ENCODE measurements at regions not wholly inside any gene's neighbourhood (a gene's known extent, or its start where the extent isn't known, plus 50 kb on each side); places are given as distances from the start of the nearest gene placed in this dataset.

DNA sequence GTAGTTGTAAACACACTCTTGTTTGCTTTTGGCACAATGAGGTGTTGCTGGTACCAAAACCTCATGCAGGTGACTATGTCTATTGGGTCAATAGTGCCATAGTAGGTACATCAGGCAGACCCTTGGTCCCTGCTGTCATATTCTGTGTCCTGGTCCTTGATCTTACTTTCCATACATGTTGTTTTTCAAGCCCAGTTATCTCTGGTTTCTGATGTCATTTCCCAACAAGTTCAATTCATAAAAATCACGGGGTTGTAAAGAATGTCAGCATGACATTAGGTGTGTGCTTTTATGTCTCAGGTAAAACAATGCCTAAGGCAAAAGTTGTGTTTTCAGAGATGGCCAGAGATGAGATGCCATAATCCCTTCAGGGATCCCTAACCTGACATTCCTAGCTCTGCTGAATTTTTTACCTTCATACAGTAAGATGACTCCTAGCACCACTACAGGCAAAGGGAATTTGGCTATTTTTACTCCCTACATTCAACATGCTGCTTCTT is 390.3 kb upstream of the PKN2 start:
- Histone ChIP-seq H3K9me3 (ENCODE audit: control insufficient read depth, insufficient read depth, low read depth, low read length) (no peaks in the 10 kb centered on the region), H3K27me3 (ENCODE audit: control insufficient read depth, insufficient read depth, low read length) (no peaks in the 10 kb centered on the region; the same call in 1 of the 2 replicates), H3K4me1 (ENCODE audit: control insufficient read depth, insufficient read depth, low read length) (no peaks in the 10 kb centered on the region), H3K36me3 (ENCODE audit: control insufficient read depth, insufficient read depth, low read length) (no peaks in the 10 kb centered on the region), H3K27ac (ENCODE audit: low read length) (no peak overlapping the region), H3K4me3 (ENCODE audit: low read depth in 2 of 2, low read length in 2 of 2) (no peak overlapping the region)
- intact Hi-C loops (cut with micrococcal nuclease; ENCODE audit: unreplicated experiment) (no loop called here), in situ Hi-C loops (cut with HindIII; ENCODE audit: low pct_unique_long_range_greater_than_20kb, low sequenced_read_pairs) (no loop called here)
- no peak for DNase-seq (ENCODE audit: low read depth, low spot score)
- no TSS peak for BruUV-seq (replicated peaks)
- ChIA-PET CTCF (no interaction called here), POLR2A (no interaction called here)
- no peak for ATAC-seq
- TF ChIP-seq SIN3A (IDR thresholded peaks at IDR 0.05; ENCODE audit: borderline replicate concordance, insufficient read depth, low read depth, low read length) (no peak), POLR2AphosphoS5 (IDR thresholded peaks at IDR 0.05; ENCODE audit: low read depth, low read length) (no peak), TCF7L2 (IDR thresholded peaks at IDR 0.05; ENCODE audit: low read depth, low read length) (no peak)
- TF ChIP-seq, protein P1, sequence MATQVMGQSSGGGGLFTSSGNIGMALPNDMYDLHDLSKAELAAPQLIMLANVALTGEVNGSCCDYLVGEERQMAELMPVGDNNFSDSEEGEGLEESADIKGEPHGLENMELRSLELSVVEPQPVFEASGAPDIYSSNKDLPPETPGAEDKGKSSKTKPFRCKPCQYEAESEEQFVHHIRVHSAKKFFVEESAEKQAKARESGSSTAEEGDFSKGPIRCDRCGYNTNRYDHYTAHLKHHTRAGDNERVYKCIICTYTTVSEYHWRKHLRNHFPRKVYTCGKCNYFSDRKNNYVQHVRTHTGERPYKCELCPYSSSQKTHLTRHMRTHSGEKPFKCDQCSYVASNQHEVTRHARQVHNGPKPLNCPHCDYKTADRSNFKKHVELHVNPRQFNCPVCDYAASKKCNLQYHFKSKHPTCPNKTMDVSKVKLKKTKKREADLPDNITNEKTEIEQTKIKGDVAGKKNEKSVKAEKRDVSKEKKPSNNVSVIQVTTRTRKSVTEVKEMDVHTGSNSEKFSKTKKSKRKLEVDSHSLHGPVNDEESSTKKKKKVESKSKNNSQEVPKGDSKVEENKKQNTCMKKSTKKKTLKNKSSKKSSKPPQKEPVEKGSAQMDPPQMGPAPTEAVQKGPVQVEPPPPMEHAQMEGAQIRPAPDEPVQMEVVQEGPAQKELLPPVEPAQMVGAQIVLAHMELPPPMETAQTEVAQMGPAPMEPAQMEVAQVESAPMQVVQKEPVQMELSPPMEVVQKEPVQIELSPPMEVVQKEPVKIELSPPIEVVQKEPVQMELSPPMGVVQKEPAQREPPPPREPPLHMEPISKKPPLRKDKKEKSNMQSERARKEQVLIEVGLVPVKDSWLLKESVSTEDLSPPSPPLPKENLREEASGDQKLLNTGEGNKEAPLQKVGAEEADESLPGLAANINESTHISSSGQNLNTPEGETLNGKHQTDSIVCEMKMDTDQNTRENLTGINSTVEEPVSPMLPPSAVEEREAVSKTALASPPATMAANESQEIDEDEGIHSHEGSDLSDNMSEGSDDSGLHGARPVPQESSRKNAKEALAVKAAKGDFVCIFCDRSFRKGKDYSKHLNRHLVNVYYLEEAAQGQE (IDR thresholded peaks at IDR 0.05; ENCODE audit: insufficient read depth in 1 of 2, low read depth in 2 of 2, low read length in 1 of 2): no peak
- TF ChIP-seq, protein P2, sequence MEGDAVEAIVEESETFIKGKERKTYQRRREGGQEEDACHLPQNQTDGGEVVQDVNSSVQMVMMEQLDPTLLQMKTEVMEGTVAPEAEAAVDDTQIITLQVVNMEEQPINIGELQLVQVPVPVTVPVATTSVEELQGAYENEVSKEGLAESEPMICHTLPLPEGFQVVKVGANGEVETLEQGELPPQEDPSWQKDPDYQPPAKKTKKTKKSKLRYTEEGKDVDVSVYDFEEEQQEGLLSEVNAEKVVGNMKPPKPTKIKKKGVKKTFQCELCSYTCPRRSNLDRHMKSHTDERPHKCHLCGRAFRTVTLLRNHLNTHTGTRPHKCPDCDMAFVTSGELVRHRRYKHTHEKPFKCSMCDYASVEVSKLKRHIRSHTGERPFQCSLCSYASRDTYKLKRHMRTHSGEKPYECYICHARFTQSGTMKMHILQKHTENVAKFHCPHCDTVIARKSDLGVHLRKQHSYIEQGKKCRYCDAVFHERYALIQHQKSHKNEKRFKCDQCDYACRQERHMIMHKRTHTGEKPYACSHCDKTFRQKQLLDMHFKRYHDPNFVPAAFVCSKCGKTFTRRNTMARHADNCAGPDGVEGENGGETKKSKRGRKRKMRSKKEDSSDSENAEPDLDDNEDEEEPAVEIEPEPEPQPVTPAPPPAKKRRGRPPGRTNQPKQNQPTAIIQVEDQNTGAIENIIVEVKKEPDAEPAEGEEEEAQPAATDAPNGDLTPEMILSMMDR (IDR thresholded peaks at IDR 0.05): no peak; the same call in 1 of the 2 replicates

DNA sequence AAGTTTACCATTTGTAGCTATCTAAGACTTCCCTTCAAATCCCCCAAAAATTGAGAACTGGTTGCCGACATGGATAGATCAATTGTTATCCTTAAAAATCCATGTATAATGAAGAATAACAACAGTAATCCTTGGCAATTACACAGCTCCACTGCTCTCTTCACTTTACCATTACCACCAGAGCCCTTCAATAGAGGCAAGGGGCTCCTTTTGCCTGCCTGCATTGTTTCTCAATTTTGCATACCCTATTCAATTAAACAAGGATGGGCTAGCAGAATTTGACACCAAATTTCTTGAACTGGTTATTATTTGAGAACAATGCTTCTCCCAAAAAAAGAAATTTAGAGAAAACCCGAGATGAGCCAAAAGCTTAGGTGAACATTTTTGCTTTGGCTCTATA is 387.8 kb upstream of the PKN2 start:
- no peak for TF ChIP-seq TCF7L2 (IDR thresholded peaks at IDR 0.05; ENCODE audit: low read depth, low read length)
- no peak for TF ChIP-seq POLR2AphosphoS5 (IDR thresholded peaks at IDR 0.05; ENCODE audit: low read depth, low read length)
- TF ChIP-seq, protein P1 (IDR thresholded peaks at IDR 0.05; ENCODE audit: insufficient read depth in 1 of 2, low read depth in 2 of 2, low read length in 1 of 2): no peak
- TF ChIP-seq SIN3A (IDR thresholded peaks at IDR 0.05; ENCODE audit: borderline replicate concordance, insufficient read depth, low read depth, low read length): no peak
- TF ChIP-seq, protein P2 (IDR thresholded peaks at IDR 0.05): no peak
- Histone ChIP-seq H3K27me3 (ENCODE audit: control insufficient read depth, insufficient read depth, low read length) (no peaks in the 10 kb centered on the region; the same call in 1 of the 2 replicates), H3K4me1 (ENCODE audit: control insufficient read depth, insufficient read depth, low read length) (no peaks in the 10 kb centered on the region), H3K36me3 (ENCODE audit: control insufficient read depth, insufficient read depth, low read length) (no peaks in the 10 kb centered on the region), H3K27ac (ENCODE audit: low read length) (no peak overlapping the region), H3K4me3 (ENCODE audit: low read depth in 2 of 2, low read length in 2 of 2) (no peak overlapping the region), H3K9me3 (ENCODE audit: control insufficient read depth, insufficient read depth, low read depth, low read length) (no peaks in the 10 kb centered on the region)
- CTCF ChIA-PET: no interaction called here
- DNase-seq (ENCODE audit: low read depth, low spot score): no peak
- intact Hi-C loops (cut with micrococcal nuclease; ENCODE audit: unreplicated experiment) (no loop called here), in situ Hi-C loops (cut with HindIII; ENCODE audit: low pct_unique_long_range_greater_than_20kb, low sequenced_read_pairs) (no loop called here)
- BruUV-seq (replicated peaks): no TSS peak
- ATAC-seq: no peak
- POLR2A ChIA-PET: no interaction called here

All from Panc1 (cell line).